SU-DHL-6 (cell line): ENCODE measurements at regions not wholly inside any gene's neighbourhood (a gene's known extent, or its start where the extent isn't known, plus 50 kb on each side); places are given as distances from the start of the nearest gene placed in this dataset.

Experiments
- H2AFZ ChIP-seq: fragments of 200-600 bp; sonication (generic); 2 replicates; pipeline ENCODE4 v1.6.1; 2014; ENCODE audit warnings: low read depth, mild to moderate bottlenecking, moderate library complexity, mixed read lengths, antibody characterized with exemption, low read length; ENCODE audit not compliant: severe bottlenecking
- H3F3A ChIP-seq: fragments of 200-600 bp; shearing (Covaris generic); 2 replicates; pipeline ENCODE4 v1.6.0; 2016; ENCODE audit warnings: antibody characterized with exemption, mild to moderate bottlenecking; ENCODE audit not compliant: insufficient read depth
- H3K27ac ChIP-seq: fragments of 200-600 bp; sonication (generic); 2 replicates; pipeline ENCODE4 v1.5.1; 2016; ENCODE audit warnings: low read depth, mild to moderate bottlenecking, low read length, moderate library complexity, mixed read lengths
- H3K27me3 ChIP-seq: fragments of 200-600 bp; sonication (generic), shearing (Covaris generic); 2 replicates; pipeline ENCODE4 v1.6.0; 2014; ENCODE audit warnings: mild to moderate bottlenecking, low read length
- H3K36me3 ChIP-seq: fragments of 200-600 bp; sonication (generic); 2 replicates; pipeline ENCODE4 v1.6.1; 2014; ENCODE audit warnings: mild to moderate bottlenecking, low read length, mixed read lengths
- H3K4me2 ChIP-seq: fragments of 300-600, 200-600 bp; shearing (Covaris generic), sonication (generic); 2 replicates; pipeline ENCODE4 v1.6.0; 2014; ENCODE audit warnings: low read length, low read depth, mild to moderate bottlenecking; ENCODE audit not compliant: poor library complexity, severe bottlenecking
- H3K4me3 ChIP-seq: fragments of 200-600 bp; sonication (generic); 2 replicates; pipeline ENCODE4 v1.5.1; 2014; ENCODE audit warnings: antibody characterized with exemption, low read length, mild to moderate bottlenecking, mixed read lengths; ENCODE audit not compliant: insufficient read depth, poor library complexity, severe bottlenecking
- H3K79me2 ChIP-seq: fragments of 200-600 bp; sonication (generic); 2 replicates; pipeline ENCODE4 v1.6.1; 2014; ENCODE audit warnings: mild to moderate bottlenecking, low read length, moderate library complexity; ENCODE audit not compliant: insufficient read depth
- H3K9ac ChIP-seq: fragments of 200-600 bp; sonication (generic); 2 replicates; pipeline ENCODE4 v1.7.0; 2014; ENCODE audit warnings: mild to moderate bottlenecking, low read length
- H3K9me2 ChIP-seq: fragments of 200-600 bp; sonication (generic); replicated peaks from 2 replicates; pipeline ENCODE4 v1.6.1; 2014; ENCODE audit warnings: low read length; ENCODE audit not compliant: insufficient read depth
- H3K9me3 ChIP-seq: fragments of 200-600 bp; sonication (generic); 2 replicates; pipeline ENCODE4 v1.6.1; 2014; ENCODE audit warnings: low read length, mixed read lengths; ENCODE audit not compliant: insufficient read depth
- H4K20me1 ChIP-seq: fragments of 200-600 bp; sonication (generic); 2 replicates; pipeline ENCODE4 v1.6.1; 2014; ENCODE audit warnings: low read depth, mild to moderate bottlenecking, antibody characterized with exemption, low read length, moderate library complexity, mixed read lengths
- CTCF ChIP-seq: fragments of 200-600 bp; sonication (generic); IDR thresholded peaks from one replicate; pipeline ENCODE4 v1.5.1; 2017; ENCODE audit warnings: antibody characterized with exemption, mild to moderate bottlenecking, low read length, moderate library complexity; ENCODE audit not compliant: insufficient read depth, poor library complexity, severe bottlenecking
- EZH2phosphoT487 ChIP-seq: fragments of 200-600 bp; sonication (generic), shearing (Covaris generic); conservative IDR thresholded peaks from 2 replicates; pipeline ENCODE4 v1.6.1; 2018; ENCODE audit warnings: mild to moderate bottlenecking, antibody characterized with exemption, low read length, moderate library complexity, mixed read lengths

- no peaks in the 10 kb centered on the region for H3K36me3 ChIP-seq
- H3K9ac ChIP-seq: no peak overlapping the region
- no peaks in the 10 kb centered on the region for H3K27me3 ChIP-seq
- H2AFZ ChIP-seq: no peak overlapping the region
- H3F3A ChIP-seq: no peaks in the 10 kb centered on the region
- no peaks in the 10 kb centered on the region for H3K9me2 ChIP-seq
- H3K79me2 ChIP-seq: no peaks in the 10 kb centered on the region
- no peaks in the 10 kb centered on the region for H4K20me1 ChIP-seq
- no peak overlapping the region for H3K4me2 ChIP-seq
- H3K27ac ChIP-seq: no peak overlapping the region
- no peak overlapping the region for H3K4me3 ChIP-seq
- TF ChIP-seq EZH2phosphoT487 (no peak), CTCF (no peak)
- H3K9me3 ChIP-seq: no peaks in the 10 kb centered on the region
Measured at GRCh38 chr5:58245476-58245840, 214.4 kb downstream of the PLK2 start.

GRCh38 chr5:58244819-58245475 is 214.9 kb downstream of the PLK2 start:
- no peak overlapping the region for H3K9ac ChIP-seq
- no peak overlapping the region for H3K4me3 ChIP-seq
- no peaks in the 10 kb centered on the region for H4K20me1 ChIP-seq
- no peak overlapping the region for H3K4me2 ChIP-seq
- H3K79me2 ChIP-seq: no peaks in the 10 kb centered on the region
- no peak overlapping the region for H3K27ac ChIP-seq
- H3K9me3 ChIP-seq: no peaks in the 10 kb centered on the region
- no peaks in the 10 kb centered on the region for H3K36me3 ChIP-seq
- H3K9me2 ChIP-seq: no peaks in the 10 kb centered on the region
- TF ChIP-seq EZH2phosphoT487 (no peak), CTCF (no peak)
- H3F3A ChIP-seq: no peaks in the 10 kb centered on the region
- no peaks in the 10 kb centered on the region for H3K27me3 ChIP-seq
- H2AFZ ChIP-seq: no peak overlapping the region

GRCh38 chr5:58241389-58241788 is 218.5 kb downstream of the PLK2 start:
- Histone ChIP-seq H3K4me2 (no peak overlapping the region), H3K9ac (no peak overlapping the region), H3K27ac (no peak overlapping the region), H3K27me3 (no peaks in the 10 kb centered on the region), H3K9me2 (no peaks in the 10 kb centered on the region), H4K20me1 (no peaks in the 10 kb centered on the region), H2AFZ (no peak overlapping the region), H3K4me3 (no peak overlapping the region), H3K9me3 (no peaks in the 10 kb centered on the region), H3K79me2 (no peaks in the 10 kb centered on the region), H3K36me3 (no peaks in the 10 kb centered on the region), H3F3A (no peaks in the 10 kb centered on the region)
- no peak for TF ChIP-seq EZH2phosphoT487
- no peak for TF ChIP-seq CTCF

- no peaks in the 10 kb centered on the region for H3K9me2 ChIP-seq
- H3K4me2 ChIP-seq: no peak overlapping the region
- H3K4me3 ChIP-seq: no peak overlapping the region
- no peaks in the 10 kb centered on the region for H3K27me3 ChIP-seq
- TF ChIP-seq CTCF: no peak
- no peak for TF ChIP-seq EZH2phosphoT487
- no peaks in the 10 kb centered on the region for H3K9me3 ChIP-seq
- H3K36me3 ChIP-seq: no peaks in the 10 kb centered on the region
- H3F3A ChIP-seq: no peaks in the 10 kb centered on the region
- H3K27ac ChIP-seq: no peak overlapping the region
- H3K9ac ChIP-seq: no peak overlapping the region
- H3K79me2 ChIP-seq: no peaks in the 10 kb centered on the region
- H2AFZ ChIP-seq: no peak overlapping the region
- H4K20me1 ChIP-seq: no peaks in the 10 kb centered on the region
Measured at GRCh38 chr5:58240322-58240721, 219.6 kb downstream of the PLK2 start.
